GM23338 (cell line): ENCODE measurements at regions not wholly inside any gene's neighbourhood (a gene's known extent, or its start where the extent isn't known, plus 50 kb on each side); places are given as distances from the start of the nearest gene placed in this dataset.
A peak's percentile ranks its signal among the peaks of the same experiment; 100 is the strongest.

Experiments
- ATAC-seq: fragments of 200-7000 bp; cut with Tn5 transposase; 3 replicates; pipeline ENCODE4 v1.9.1; 2020
- DNase-seq: peaks from one replicate; pipeline ENCODE4 v3.0.0-alpha.2; 2015; ENCODE audit warnings: low spot score
- H2AFZ ChIP-seq: fragments of 200-600 bp; sonication (generic); 2 replicates; pipeline ENCODE4 v1.8.0; 2016; ENCODE audit warnings: antibody characterized with exemption, mild to moderate bottlenecking, moderate library complexity
- H3F3A ChIP-seq: fragments of 200-600 bp; sonication (generic); replicated peaks from 2 replicates; pipeline ENCODE4 v1.8.0; 2017; ENCODE audit warnings: antibody characterized with exemption, mixed run types, low read depth
- H3K27ac ChIP-seq: fragments of 200-600 bp; sonication (generic); 2 replicates; pipeline ENCODE4 v1.6.1; 2016; ENCODE audit warnings: low read depth
- H3K27me3 ChIP-seq: fragments of 200-600 bp; sonication (generic); 2 replicates; pipeline ENCODE4 v1.8.0; 2016; ENCODE audit warnings: mild to moderate bottlenecking, mixed run types, moderate library complexity; ENCODE audit not compliant: insufficient read depth
- H3K36me3 ChIP-seq: fragments of 200-600 bp; sonication (generic); 2 replicates; pipeline ENCODE4 v1.8.0; 2016; ENCODE audit warnings: mild to moderate bottlenecking; ENCODE audit not compliant: insufficient read depth
- H3K4me1 ChIP-seq: fragments of 200-600 bp; sonication (generic); 2 replicates; pipeline ENCODE4 v1.8.0; 2016; ENCODE audit warnings: mild to moderate bottlenecking, moderate library complexity; ENCODE audit not compliant: insufficient read depth
- H3K4me2 ChIP-seq: fragments of 200-600 bp; sonication (generic); 2 replicates; pipeline ENCODE4 v1.7.1; 2017; ENCODE audit warnings: mixed run types
- H3K4me3 ChIP-seq: fragments of 200-600 bp; sonication (generic); 2 replicates; pipeline ENCODE4 v1.6.1; 2016; ENCODE audit warnings: mixed run types
- H3K79me2 ChIP-seq: fragments of 200-600 bp; sonication (generic); replicated peaks from 2 replicates; pipeline ENCODE4 v1.8.0; 2017; ENCODE audit warnings: mild to moderate bottlenecking; ENCODE audit not compliant: insufficient read depth
- H3K9me2 ChIP-seq: fragments of 200-600 bp; sonication (generic); 2 replicates; pipeline ENCODE4 v1.8.0; 2017; ENCODE audit not compliant: insufficient read depth
- H4K20me1 ChIP-seq: fragments of 200-600 bp; sonication (generic); replicated peaks from 2 replicates; pipeline ENCODE4 v1.8.0; 2017; ENCODE audit warnings: mild to moderate bottlenecking; ENCODE audit not compliant: insufficient read depth
- H3K27ac Mint-ChIP-seq: 2 replicates; pipeline ENCODE4 v1.8.0; 2020; ENCODE audit warnings: inconsistent platforms, mild to moderate bottlenecking, moderate library complexity, mixed read lengths
- H3K27me3 Mint-ChIP-seq: 3 replicates; pipeline ENCODE4 v1.8.0; 2022; ENCODE audit warnings: low read depth, mild to moderate bottlenecking, moderate library complexity, mixed read lengths, inconsistent platforms; ENCODE audit not compliant: insufficient read depth, poor library complexity
- H3K36me3 Mint-ChIP-seq: 3 replicates; pipeline ENCODE4 v1.8.0; 2021; ENCODE audit warnings: low read depth, mild to moderate bottlenecking, inconsistent platforms, moderate library complexity, mixed read lengths
- H3K4me1 Mint-ChIP-seq: 3 replicates; pipeline ENCODE4 v1.8.0; 2020; ENCODE audit warnings: mild to moderate bottlenecking, inconsistent platforms, mixed read lengths
- H3K4me3 Mint-ChIP-seq: 3 replicates; pipeline ENCODE4 v1.8.0; 2021; ENCODE audit warnings: moderate library complexity, mild to moderate bottlenecking, inconsistent platforms, mixed read lengths
- H3K9me3 Mint-ChIP-seq: 3 replicates; pipeline ENCODE4 v1.8.0; 2020; ENCODE audit warnings: moderate library complexity, mild to moderate bottlenecking, inconsistent platforms, mixed read lengths
- JUNB ChIP-seq: IDR thresholded peaks from one replicate; pipeline ENCODE4 v1.6.1; 2016; ENCODE audit warnings: antibody characterized with exemption; ENCODE audit not compliant: unreplicated experiment
- NANOG ChIP-seq: IDR thresholded peaks from 2 replicates; pipeline ENCODE4 v1.6.1; 2016; ENCODE audit warnings: antibody characterized with exemption, borderline replicate concordance
- ZNF114 ChIP-seq: fragments of 250-450 bp; sonication (Bioruptor Pico); IDR thresholded peaks from 2 replicates; pipeline ENCODE4 v1.5.0; 2020; ENCODE audit warnings: mild to moderate bottlenecking, moderate library complexity
- ZNF331 ChIP-seq: fragments of 250-450 bp; sonication (Bioruptor Pico); IDR thresholded peaks from 2 replicates; pipeline ENCODE4 v1.5.0; 2020; ENCODE audit warnings: low read depth, mild to moderate bottlenecking, moderate library complexity
- TF ChIP-seq, protein P1 (sequence below): fragments of 250-450 bp; sonication (Bioruptor Pico); IDR thresholded peaks from 2 replicates; pipeline ENCODE4 v1.5.0; 2020; ENCODE audit warnings: mild to moderate bottlenecking, moderate library complexity
- TF ChIP-seq, protein P2 (sequence below): IDR thresholded peaks from 2 replicates; pipeline ENCODE4 v1.6.1; 2016; ENCODE audit warnings: antibody characterized with exemption

DNA sequence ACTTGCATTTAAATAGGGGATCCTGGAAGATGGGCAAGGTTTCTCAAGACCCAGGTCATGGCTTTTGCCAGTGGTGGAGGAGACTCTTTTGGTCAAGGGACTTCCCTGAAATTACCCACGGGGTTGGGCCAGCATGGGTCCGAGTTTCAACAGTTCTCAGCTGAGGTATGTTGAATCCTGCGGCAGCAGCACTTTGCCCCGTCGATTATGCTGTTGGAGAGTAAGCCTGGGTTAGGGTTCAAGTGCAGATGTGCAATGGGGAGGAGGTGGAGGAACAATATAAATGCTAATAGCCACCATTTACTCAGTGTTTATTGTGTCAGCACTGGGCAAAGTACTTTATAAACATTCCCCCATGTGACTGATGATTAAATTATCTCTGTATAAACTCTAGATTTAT is 96.0 kb upstream of the GATA6 start (continued):
- TF ChIP-seq, protein P1, sequence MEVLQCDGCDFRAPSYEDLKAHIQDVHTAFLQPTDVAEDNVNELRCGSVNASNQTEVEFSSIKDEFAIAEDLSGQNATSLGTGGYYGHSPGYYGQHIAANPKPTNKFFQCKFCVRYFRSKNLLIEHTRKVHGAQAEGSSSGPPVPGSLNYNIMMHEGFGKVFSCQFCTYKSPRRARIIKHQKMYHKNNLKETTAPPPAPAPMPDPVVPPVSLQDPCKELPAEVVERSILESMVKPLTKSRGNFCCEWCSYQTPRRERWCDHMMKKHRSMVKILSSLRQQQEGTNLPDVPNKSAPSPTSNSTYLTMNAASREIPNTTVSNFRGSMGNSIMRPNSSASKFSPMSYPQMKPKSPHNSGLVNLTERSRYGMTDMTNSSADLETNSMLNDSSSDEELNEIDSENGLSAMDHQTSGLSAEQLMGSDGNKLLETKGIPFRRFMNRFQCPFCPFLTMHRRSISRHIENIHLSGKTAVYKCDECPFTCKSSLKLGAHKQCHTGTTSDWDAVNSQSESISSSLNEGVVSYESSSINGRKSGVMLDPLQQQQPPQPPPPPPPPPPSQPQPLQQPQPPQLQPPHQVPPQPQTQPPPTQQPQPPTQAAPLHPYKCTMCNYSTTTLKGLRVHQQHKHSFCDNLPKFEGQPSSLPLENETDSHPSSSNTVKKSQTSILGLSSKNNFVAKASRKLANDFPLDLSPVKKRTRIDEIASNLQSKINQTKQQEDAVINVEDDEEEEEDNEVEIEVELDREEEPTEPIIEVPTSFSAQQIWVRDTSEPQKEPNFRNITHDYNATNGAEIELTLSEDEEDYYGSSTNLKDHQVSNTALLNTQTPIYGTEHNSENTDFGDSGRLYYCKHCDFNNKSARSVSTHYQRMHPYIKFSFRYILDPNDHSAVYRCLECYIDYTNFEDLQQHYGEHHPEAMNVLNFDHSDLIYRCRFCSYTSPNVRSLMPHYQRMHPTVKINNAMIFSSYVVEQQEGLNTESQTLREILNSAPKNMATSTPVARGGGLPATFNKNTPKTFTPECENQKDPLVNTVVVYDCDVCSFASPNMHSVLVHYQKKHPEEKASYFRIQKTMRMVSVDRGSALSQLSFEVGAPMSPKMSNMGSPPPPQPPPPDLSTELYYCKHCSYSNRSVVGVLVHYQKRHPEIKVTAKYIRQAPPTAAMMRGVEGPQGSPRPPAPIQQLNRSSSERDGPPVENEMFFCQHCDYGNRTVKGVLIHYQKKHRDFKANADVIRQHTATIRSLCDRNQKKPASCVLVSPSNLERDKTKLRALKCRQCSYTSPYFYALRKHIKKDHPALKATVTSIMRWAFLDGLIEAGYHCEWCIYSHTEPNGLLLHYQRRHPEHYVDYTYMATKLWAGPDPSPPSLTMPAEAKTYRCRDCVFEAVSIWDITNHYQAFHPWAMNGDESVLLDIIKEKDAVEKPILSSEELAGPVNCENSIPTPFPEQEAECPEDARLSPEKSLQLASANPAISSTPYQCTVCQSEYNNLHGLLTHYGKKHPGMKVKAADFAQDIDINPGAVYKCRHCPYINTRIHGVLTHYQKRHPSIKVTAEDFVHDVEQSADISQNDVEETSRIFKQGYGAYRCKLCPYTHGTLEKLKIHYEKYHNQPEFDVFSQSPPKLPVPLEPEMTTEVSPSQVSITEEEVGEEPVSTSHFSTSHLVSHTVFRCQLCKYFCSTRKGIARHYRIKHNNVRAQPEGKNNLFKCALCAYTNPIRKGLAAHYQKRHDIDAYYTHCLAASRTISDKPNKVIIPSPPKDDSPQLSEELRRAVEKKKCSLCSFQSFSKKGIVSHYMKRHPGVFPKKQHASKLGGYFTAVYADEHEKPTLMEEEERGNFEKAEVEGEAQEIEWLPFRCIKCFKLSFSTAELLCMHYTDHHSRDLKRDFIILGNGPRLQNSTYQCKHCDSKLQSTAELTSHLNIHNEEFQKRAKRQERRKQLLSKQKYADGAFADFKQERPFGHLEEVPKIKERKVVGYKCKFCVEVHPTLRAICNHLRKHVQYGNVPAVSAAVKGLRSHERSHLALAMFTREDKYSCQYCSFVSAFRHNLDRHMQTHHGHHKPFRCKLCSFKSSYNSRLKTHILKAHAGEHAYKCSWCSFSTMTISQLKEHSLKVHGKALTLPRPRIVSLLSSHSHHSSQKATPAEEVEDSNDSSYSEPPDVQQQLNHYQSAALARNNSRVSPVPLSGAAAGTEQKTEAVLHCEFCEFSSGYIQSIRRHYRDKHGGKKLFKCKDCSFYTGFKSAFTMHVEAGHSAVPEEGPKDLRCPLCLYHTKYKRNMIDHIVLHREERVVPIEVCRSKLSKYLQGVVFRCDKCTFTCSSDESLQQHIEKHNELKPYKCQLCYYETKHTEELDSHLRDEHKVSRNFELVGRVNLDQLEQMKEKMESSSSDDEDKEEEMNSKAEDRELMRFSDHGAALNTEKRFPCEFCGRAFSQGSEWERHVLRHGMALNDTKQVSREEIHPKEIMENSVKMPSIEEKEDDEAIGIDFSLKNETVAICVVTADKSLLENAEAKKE (CRISPR knock-in tag) = no peak

DNA sequence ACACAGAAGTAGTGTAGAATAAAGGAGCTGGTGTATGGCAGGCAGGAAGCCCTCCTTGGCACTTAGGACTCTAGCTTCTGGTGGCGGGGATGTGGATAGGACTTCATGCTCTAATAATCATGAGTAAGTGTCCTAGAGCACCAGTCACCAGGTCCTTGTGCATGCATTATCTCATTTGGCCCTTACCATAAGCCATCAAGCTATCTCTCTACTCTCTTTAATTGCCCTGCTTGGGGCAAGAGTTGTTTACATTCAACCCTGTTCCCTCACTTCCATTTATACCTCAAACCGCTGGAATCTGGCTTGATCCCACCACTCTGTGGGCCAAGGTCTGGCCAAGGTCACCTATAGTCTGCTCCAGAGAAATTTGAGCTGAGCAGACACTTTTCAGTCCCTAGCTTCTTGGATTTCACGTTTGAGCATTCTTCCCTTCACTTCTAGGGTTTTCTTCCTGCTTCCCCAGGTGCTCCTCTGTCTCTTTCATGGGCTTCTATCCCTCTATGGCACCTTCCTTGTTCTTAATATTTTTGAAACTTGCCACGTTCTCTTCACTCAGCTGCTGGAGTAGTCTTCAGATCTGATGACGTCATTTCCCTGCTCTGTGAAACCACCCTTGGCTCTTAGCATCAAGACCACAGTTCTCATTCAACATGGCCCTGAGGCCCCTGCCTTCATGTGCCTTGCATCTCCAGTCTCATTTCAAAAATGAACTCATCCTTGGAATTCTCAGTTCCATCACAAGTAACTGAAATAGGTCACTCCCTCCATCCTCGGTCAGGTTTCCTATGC is 94.9 kb upstream of the GATA6 start:
- H3K4me3 Mint-ChIP-seq = no peak overlapping the region
- no peak for ATAC-seq
- H3K9me3 Mint-ChIP-seq = peaks cover 2% of the 10 kb centered on the region; the same call in 2 of the 3 replicates
- H3K27me3 Mint-ChIP-seq = peaks cover 4% of the 10 kb centered on the region
- H3K27me3 ChIP-seq = no peaks in the 10 kb centered on the region
- no peaks in the 10 kb centered on the region for H3K4me1 ChIP-seq
- TF ChIP-seq ZNF114 (CRISPR knock-in tag) (no peak), NANOG (no peak), JUNB (no peak), ZNF331 (no peak)
- TF ChIP-seq, protein P2, sequence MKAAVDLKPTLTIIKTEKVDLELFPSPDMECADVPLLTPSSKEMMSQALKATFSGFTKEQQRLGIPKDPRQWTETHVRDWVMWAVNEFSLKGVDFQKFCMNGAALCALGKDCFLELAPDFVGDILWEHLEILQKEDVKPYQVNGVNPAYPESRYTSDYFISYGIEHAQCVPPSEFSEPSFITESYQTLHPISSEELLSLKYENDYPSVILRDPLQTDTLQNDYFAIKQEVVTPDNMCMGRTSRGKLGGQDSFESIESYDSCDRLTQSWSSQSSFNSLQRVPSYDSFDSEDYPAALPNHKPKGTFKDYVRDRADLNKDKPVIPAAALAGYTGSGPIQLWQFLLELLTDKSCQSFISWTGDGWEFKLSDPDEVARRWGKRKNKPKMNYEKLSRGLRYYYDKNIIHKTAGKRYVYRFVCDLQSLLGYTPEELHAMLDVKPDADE = no peak
- H3K36me3 ChIP-seq = no peaks in the 10 kb centered on the region
- no peak for DNase-seq
- H3K4me2 ChIP-seq = no peak overlapping the region
- H2AFZ ChIP-seq = peak overlapping the region; percentile 23; the same call in 1 of the 2 replicates
- H3K27ac Mint-ChIP-seq = no peak overlapping the region
- no peaks in the 10 kb centered on the region for H4K20me1 ChIP-seq
- H3F3A ChIP-seq = no peaks in the 10 kb centered on the region
- peaks cover 3% of the 10 kb centered on the region; the same call in 1 of the 2 replicates for H3K9me2 ChIP-seq
- H3K4me3 ChIP-seq = no peak overlapping the region
- no peaks in the 10 kb centered on the region for H3K36me3 Mint-ChIP-seq
- peaks cover 3% of the 10 kb centered on the region; the same call in 1 of the 3 replicates for H3K4me1 Mint-ChIP-seq
- H3K79me2 ChIP-seq = no peaks in the 10 kb centered on the region
- no peak overlapping the region for H3K27ac ChIP-seq
